HEK293 (cell line): ENCODE measurements at regions not wholly inside any gene's neighbourhood (a gene's known extent, or its start where the extent isn't known, plus 50 kb on each side); places are given as distances from the start of the nearest gene placed in this dataset.

Experiments used
- BCL11B ChIP-seq: fragments of 450-650 bp; formaldehyde crosslinking; IDR thresholded peaks from 2 replicates; pipeline ENCODE4 v1.5.1; 2016; ENCODE audit warnings: low read depth, missing biosample characterization, missing genetic modification characterization
- PRDM1 ChIP-seq: fragments of 450-650 bp; formaldehyde crosslinking; IDR thresholded peaks from 2 replicates; pipeline ENCODE4; 2016; ENCODE audit warnings: missing biosample characterization, missing genetic modification characterization
- RBAK ChIP-seq: fragments of 450-650 bp; formaldehyde crosslinking; IDR thresholded peaks from 2 replicates; pipeline ENCODE4 v1.5.1; 2016; ENCODE audit warnings: missing biosample characterization, missing genetic modification characterization
- TCF7L2 ChIP-seq: IDR thresholded peaks from 2 replicates; pipeline ENCODE4 v1.6.1; 2011; ENCODE audit warnings: low read depth, mild to moderate bottlenecking, inconsistent platforms, low read length, moderate library complexity, borderline replicate concordance
- ZBTB7A ChIP-seq: fragments of 450-650 bp; formaldehyde crosslinking; IDR thresholded peaks from 2 replicates; pipeline ENCODE4 v1.5.1; 2016; ENCODE audit warnings: low read depth, missing biosample characterization, missing genetic modification characterization
- ZBTB8A ChIP-seq: fragments of 450-650 bp; formaldehyde crosslinking; IDR thresholded peaks from 2 replicates; pipeline ENCODE4 v1.5.1; 2016; ENCODE audit warnings: missing biosample characterization, missing genetic modification characterization
- TF ChIP-seq, protein P1 (sequence below): fragments of 450-650 bp; formaldehyde crosslinking; IDR thresholded peaks from 2 replicates; pipeline ENCODE4 v1.5.1; 2016; ENCODE audit warnings: missing biosample characterization, missing genetic modification characterization
- TF ChIP-seq, protein P2 (sequence below): fragments of 450-650 bp; formaldehyde crosslinking; IDR thresholded peaks from 2 replicates; pipeline ENCODE4 v1.5.1; 2016; ENCODE audit warnings: missing biosample characterization, missing genetic modification characterization
- TF ChIP-seq, protein P3 (sequence below): fragments of 450-650 bp; formaldehyde crosslinking; IDR thresholded peaks from 2 replicates; pipeline ENCODE4 v1.5.1; 2016; ENCODE audit warnings: missing biosample characterization, missing genetic modification characterization, low read depth
- TF ChIP-seq, protein P4 (sequence below): fragments of 450-650 bp; formaldehyde crosslinking; conservative IDR thresholded peaks from 2 replicates; pipeline ENCODE4 v1.5.1; 2016; ENCODE audit warnings: low read depth, missing biosample characterization, missing genetic modification characterization
- TF ChIP-seq, protein P5 (sequence below): fragments of 450-650 bp; formaldehyde crosslinking; IDR thresholded peaks from 2 replicates; pipeline ENCODE4 v1.5.1; 2017; ENCODE audit warnings: missing biosample characterization, mild to moderate bottlenecking, missing genetic modification characterization, moderate library complexity

DNA sequence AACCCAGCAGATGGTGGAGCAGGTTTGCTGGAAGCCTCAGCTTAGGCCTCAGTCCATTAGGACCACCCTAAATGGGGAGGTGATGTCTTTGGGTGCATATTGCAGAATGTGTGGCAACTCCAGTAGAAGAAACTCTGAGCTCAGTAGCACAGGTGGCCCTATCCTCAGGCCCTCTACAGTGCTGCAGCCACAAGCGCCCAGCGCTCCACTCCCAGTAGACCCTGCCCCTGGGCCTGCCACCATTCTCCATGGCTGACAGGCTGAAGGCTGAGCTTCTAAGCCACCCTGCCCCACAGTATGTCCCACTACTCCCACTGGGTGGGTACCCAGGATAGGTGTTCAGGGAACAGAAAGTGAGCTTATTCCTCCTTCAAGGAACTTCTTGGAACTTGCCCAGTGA, 162.8 kb upstream of the MAMLD1 start:
- TF ChIP-seq, protein P1, sequence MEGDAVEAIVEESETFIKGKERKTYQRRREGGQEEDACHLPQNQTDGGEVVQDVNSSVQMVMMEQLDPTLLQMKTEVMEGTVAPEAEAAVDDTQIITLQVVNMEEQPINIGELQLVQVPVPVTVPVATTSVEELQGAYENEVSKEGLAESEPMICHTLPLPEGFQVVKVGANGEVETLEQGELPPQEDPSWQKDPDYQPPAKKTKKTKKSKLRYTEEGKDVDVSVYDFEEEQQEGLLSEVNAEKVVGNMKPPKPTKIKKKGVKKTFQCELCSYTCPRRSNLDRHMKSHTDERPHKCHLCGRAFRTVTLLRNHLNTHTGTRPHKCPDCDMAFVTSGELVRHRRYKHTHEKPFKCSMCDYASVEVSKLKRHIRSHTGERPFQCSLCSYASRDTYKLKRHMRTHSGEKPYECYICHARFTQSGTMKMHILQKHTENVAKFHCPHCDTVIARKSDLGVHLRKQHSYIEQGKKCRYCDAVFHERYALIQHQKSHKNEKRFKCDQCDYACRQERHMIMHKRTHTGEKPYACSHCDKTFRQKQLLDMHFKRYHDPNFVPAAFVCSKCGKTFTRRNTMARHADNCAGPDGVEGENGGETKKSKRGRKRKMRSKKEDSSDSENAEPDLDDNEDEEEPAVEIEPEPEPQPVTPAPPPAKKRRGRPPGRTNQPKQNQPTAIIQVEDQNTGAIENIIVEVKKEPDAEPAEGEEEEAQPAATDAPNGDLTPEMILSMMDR: no peak
- no peak for TF ChIP-seq RBAK
- no peak for TF ChIP-seq TCF7L2
- TF ChIP-seq, protein P2, sequence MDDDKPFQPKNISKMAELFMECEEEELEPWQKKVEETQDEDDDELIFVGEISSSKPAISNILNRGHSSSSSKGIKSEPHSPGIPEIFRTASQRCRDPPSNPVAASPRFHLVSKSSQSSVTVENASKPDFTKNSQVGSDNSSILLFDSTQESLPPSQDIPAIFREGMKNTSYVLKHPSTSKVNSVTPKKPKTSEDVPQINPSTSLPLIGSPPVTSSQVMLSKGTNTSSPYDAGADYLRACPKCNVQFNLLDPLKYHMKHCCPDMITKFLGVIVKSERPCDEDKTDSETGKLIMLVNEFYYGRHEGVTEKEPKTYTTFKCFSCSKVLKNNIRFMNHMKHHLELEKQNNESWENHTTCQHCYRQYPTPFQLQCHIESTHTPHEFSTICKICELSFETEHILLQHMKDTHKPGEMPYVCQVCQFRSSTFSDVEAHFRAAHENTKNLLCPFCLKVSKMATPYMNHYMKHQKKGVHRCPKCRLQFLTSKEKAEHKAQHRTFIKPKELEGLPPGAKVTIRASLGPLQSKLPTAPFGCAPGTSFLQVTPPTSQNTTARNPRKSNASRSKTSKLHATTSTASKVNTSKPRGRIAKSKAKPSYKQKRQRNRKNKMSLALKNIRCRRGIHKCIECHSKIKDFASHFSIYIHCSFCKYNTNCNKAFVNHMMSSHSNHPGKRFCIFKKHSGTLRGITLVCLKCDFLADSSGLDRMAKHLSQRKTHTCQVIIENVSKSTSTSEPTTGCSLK (tag by site-specific recombination): no peak
- no peak for TF ChIP-seq ZBTB7A (tag by site-specific recombination)
- no peak for TF ChIP-seq ZBTB8A (tag by site-specific recombination)
- TF ChIP-seq, protein P3, sequence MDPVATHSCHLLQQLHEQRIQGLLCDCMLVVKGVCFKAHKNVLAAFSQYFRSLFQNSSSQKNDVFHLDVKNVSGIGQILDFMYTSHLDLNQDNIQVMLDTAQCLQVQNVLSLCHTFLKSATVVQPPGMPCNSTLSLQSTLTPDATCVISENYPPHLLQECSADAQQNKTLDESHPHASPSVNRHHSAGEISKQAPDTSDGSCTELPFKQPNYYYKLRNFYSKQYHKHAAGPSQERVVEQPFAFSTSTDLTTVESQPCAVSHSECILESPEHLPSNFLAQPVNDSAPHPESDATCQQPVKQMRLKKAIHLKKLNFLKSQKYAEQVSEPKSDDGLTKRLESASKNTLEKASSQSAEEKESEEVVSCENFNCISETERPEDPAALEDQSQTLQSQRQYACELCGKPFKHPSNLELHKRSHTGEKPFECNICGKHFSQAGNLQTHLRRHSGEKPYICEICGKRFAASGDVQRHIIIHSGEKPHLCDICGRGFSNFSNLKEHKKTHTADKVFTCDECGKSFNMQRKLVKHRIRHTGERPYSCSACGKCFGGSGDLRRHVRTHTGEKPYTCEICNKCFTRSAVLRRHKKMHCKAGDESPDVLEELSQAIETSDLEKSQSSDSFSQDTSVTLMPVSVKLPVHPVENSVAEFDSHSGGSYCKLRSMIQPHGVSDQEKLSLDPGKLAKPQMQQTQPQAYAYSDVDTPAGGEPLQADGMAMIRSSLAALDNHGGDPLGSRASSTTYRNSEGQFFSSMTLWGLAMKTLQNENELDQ (tag by site-specific recombination): no peak
- TF ChIP-seq BCL11B (tag by site-specific recombination): no peak
- TF ChIP-seq, protein P4, sequence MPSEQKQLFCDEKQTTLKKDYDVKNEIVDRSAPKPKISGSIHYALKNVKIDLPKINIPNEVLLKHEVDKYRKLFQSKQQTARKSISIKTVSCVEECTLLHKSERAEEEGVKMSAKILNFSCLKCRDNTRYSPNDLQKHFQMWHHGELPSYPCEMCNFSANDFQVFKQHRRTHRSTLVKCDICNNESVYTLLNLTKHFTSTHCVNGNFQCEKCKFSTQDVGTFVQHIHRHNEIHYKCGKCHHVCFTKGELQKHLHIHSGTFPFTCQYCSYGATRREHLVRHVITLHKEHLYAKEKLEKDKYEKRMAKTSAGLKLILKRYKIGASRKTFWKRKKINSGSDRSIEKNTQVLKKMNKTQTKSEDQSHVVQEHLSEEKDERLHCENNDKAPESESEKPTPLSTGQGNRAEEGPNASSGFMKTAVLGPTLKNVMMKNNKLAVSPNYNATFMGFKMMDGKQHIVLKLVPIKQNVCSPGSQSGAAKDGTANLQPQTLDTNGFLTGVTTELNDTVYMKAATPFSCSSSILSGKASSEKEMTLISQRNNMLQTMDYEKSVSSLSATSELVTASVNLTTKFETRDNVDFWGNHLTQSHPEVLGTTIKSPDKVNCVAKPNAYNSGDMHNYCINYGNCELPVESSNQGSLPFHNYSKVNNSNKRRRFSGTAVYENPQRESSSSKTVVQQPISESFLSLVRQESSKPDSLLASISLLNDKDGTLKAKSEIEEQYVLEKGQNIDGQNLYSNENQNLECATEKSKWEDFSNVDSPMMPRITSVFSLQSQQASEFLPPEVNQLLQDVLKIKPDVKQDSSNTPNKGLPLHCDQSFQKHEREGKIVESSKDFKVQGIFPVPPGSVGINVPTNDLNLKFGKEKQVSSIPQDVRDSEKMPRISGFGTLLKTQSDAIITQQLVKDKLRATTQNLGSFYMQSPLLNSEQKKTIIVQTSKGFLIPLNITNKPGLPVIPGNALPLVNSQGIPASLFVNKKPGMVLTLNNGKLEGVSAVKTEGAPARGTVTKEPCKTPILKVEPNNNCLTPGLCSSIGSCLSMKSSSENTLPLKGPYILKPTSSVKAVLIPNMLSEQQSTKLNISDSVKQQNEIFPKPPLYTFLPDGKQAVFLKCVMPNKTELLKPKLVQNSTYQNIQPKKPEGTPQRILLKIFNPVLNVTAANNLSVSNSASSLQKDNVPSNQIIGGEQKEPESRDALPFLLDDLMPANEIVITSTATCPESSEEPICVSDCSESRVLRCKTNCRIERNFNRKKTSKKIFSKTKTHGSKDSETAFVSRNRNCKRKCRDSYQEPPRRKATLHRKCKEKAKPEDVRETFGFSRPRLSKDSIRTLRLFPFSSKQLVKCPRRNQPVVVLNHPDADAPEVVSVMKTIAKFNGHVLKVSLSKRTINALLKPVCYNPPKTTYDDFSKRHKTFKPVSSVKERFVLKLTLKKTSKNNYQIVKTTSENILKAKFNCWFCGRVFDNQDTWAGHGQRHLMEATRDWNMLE: no peak
- TF ChIP-seq PRDM1 (tag by site-specific recombination): no peak
- TF ChIP-seq, protein P5, sequence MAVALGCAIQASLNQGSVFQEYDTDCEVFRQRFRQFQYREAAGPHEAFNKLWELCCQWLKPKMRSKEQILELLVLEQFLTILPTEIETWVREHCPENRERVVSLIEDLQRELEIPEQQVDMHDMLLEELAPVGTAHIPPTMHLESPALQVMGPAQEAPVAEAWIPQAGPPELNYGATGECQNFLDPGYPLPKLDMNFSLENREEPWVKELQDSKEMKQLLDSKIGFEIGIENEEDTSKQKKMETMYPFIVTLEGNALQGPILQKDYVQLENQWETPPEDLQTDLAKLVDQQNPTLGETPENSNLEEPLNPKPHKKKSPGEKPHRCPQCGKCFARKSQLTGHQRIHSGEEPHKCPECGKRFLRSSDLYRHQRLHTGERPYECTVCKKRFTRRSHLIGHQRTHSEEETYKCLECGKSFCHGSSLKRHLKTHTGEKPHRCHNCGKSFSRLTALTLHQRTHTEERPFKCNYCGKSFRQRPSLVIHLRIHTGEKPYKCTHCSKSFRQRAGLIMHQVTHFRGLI (tag by site-specific recombination): no peak
